Endometrium (tissue), 2 donors: ENCODE measurements at regions not wholly inside any gene's neighbourhood (a gene's known extent, or its start where the extent isn't known, plus 50 kb on each side); places are given as distances from the start of the nearest gene placed in this dataset.
"Not testable (repeated sequence)": the region's sequence is repeated elsewhere in the genome, so short reads cannot be mapped to it uniquely, and the experiment has no call there.

ENCODE experiments used
- FAIRE-seq: peaks from 2 replicates; lab custom pipeline; 2012; peaks lifted over from hg19 to GRCh38; lab: Jason Lieb, UNC
- donor health status: control.
- donor health status: control.

- FAIRE-seq = not testable (repeated sequence)
Observed at GRCh38 chr22:23460517-23461031, 119.5 kb downstream of the IGLL1 start.

GRCh38 chr22:23459645-23460516 is 120.2 kb downstream of the IGLL1 start:
- FAIRE-seq = not testable (repeated sequence)

GRCh38 chr22:23458663-23459541 is 121.2 kb downstream of the IGLL1 start:
- no peak for FAIRE-seq

- FAIRE-seq = no peak
Observed at GRCh38 chr22:23457380-23457985, 122.6 kb downstream of the IGLL1 start.

- not testable (repeated sequence) for FAIRE-seq
Observed at GRCh38 chr22:23456666-23457379, 123.3 kb downstream of the IGLL1 start.

- peak; percentile 23 for FAIRE-seq
Observed at GRCh38 chr22:23454345-23454744, 125.7 kb downstream of the IGLL1 start.

- no peak for FAIRE-seq
Observed at GRCh38 chr22:23453277-23453676, 126.8 kb downstream of the IGLL1 start.

GRCh38 chr22:23452231-23453010 is 127.7 kb downstream of the IGLL1 start:
- FAIRE-seq = no peak

GRCh38 chr22:23451452-23452230 is 128.4 kb downstream of the IGLL1 start:
- FAIRE-seq = not testable (repeated sequence)

- FAIRE-seq = not testable (repeated sequence)
Observed at GRCh38 chr22:23450821-23451220, 129.3 kb downstream of the IGLL1 start.

- no peak for FAIRE-seq
Observed at GRCh38 chr22:23450434-23450795, 129.7 kb downstream of the IGLL1 start.

- FAIRE-seq = not testable (repeated sequence)
Observed at GRCh38 chr22:23449748-23450433, 130.2 kb downstream of the IGLL1 start.

GRCh38 chr22:23448499-23449288 is 131.4 kb downstream of the IGLL1 start:
- FAIRE-seq = not testable (repeated sequence)

- no peak for FAIRE-seq
Observed at GRCh38 chr22:23446796-23447350, 133.2 kb downstream of the IGLL1 start.

GRCh38 chr22:23446194-23446593 is 133.9 kb downstream of the IGLL1 start:
- FAIRE-seq = not testable (repeated sequence)

GRCh38 chr22:23443905-23444304 is 136.2 kb downstream of the IGLL1 start:
- FAIRE-seq = not testable (repeated sequence)

- FAIRE-seq = not testable (repeated sequence)
Observed at GRCh38 chr22:23439581-23439980, 140.5 kb downstream of the IGLL1 start.

- no peak for FAIRE-seq
Observed at GRCh38 chr22:23438216-23438615, 141.9 kb downstream of the IGLL1 start.
